Astrocyte of the spinal cord (primary cell): ENCODE measurements at regions not wholly inside any gene's neighbourhood (a gene's known extent, or its start where the extent isn't known, plus 50 kb on each side); places are given as distances from the start of the nearest gene placed in this dataset.
"Not testable (repeated sequence)": the region's sequence is repeated elsewhere in the genome, so short reads cannot be mapped to it uniquely, and the experiment has no call there.

Experiments
- DNase-seq: peaks from one replicate; pipeline ENCODE4 v3.0.0; 2011; ENCODE audit warnings: low read depth, low spot score
- H3K4me3 ChIP-seq: 2 replicates; pipeline ENCODE4 v1.5.1; 2011; ENCODE audit warnings: low read depth, mild to moderate bottlenecking, low read length, moderate library complexity
- CTCF ChIP-seq: IDR thresholded peaks from 2 replicates; pipeline ENCODE4 v1.5.1; 2012; ENCODE audit warnings: low read depth, mild to moderate bottlenecking, low read length, inconsistent platforms
- in situ Hi-C: cut with HindIII; loops from 2 replicates; pipeline ENCODE4 v1.10.0; 2017; ENCODE audit warnings: low sequenced_read_pairs

GRCh38 chr3:168933614-168934013 is 729.9 kb downstream of the MECOM start:
- no peak overlapping the region for H3K4me3 ChIP-seq
- peak; percentile 87 for DNase-seq
- in situ Hi-C loops: no loop called here
- TF ChIP-seq CTCF: no peak

- H3K4me3 ChIP-seq, in situ Hi-C loops, DNase-seq: not testable (repeated sequence)
These were observed 733.5 kb downstream of the MECOM start for GRCh38 chr3:168929997-168930396.

GRCh38 chr3:168926426-168926825 is 737.1 kb downstream of the MECOM start:
- no peak for TF ChIP-seq CTCF
- in situ Hi-C loops: no loop called here
- H3K4me3 ChIP-seq: no peak overlapping the region
- DNase-seq: no peak

- in situ Hi-C loops: no loop called here
- no peak for TF ChIP-seq CTCF
- no peak for DNase-seq
- H3K4me3 ChIP-seq: no peak overlapping the region
These were observed 737.9 kb downstream of the MECOM start for GRCh38 chr3:168925568-168925967.

GRCh38 chr3:168914662-168915061 is 748.9 kb downstream of the MECOM start:
- peak; percentile 47 for DNase-seq
- no peak for TF ChIP-seq CTCF
- no peak overlapping the region for H3K4me3 ChIP-seq
- in situ Hi-C loops: no loop called here

GRCh38 chr3:168909260-168909659 is 754.3 kb downstream of the MECOM start:
- no peak for TF ChIP-seq CTCF
- DNase-seq: no peak
- in situ Hi-C loops: no loop called here
- H3K4me3 ChIP-seq: no peak overlapping the region

GRCh38 chr3:168895419-168895818 is 768.1 kb downstream of the MECOM start:
- in situ Hi-C loops: no loop called here
- TF ChIP-seq CTCF: no peak
- H3K4me3 ChIP-seq: no peak overlapping the region
- DNase-seq: no peak
